BJ (cell line): ENCODE measurements at regions not wholly inside any gene's neighbourhood (a gene's known extent, or its start where the extent isn't known, plus 50 kb on each side); places are given as distances from the start of the nearest gene placed in this dataset.

Source experiments
- CTCF ChIA-PET: fragments of 350-600 bp; formaldehyde crosslinking; extraction: SDS; loops from one replicate; lab custom pipeline; 2021; ENCODE audit warnings: antibody characterized with exemption, inconsistent platforms; lab: Yijun Ruan, JAX
- POLR2A ChIA-PET: fragments of 300-600 bp; sonication (Branson Sonifier 250); formaldehyde crosslinking; extraction: SDS; loops from one replicate; lab custom pipeline; 2021; ENCODE audit warnings: antibody characterized with exemption; lab: Charles Lee
- DNase-seq: peaks from one replicate; pipeline ENCODE4 v3.0.0-alpha.2; 2011; ENCODE audit warnings: low read depth
- H3K27me3 ChIP-seq: 2 replicates; pipeline ENCODE4 v1.6.0; 2011; ENCODE audit warnings: low read length; ENCODE audit not compliant: control insufficient read depth, insufficient read depth
- H3K36me3 ChIP-seq: 2 replicates; pipeline ENCODE4 v1.5.1; 2011; ENCODE audit warnings: low read length; ENCODE audit not compliant: control insufficient read depth, insufficient read depth
- H3K4me3 ChIP-seq: 2 replicates; pipeline ENCODE4 v1.5.1; 2011; ENCODE audit warnings: low read depth, mild to moderate bottlenecking, control low read depth, low read length
- CTCF ChIP-seq: IDR thresholded peaks from 2 replicates; pipeline ENCODE4 v1.5.1; 2011; ENCODE audit warnings: low read depth, mild to moderate bottlenecking, control low read depth, inconsistent platforms, low read length, moderate library complexity; ENCODE audit not compliant: insufficient read depth

- ChIA-PET POLR2A (no interaction called here), CTCF (no interaction called here)
- no peak for TF ChIP-seq CTCF
- Histone ChIP-seq H3K4me3 (no peak overlapping the region), H3K27me3 (no peaks in the 10 kb centered on the region), H3K36me3 (no peaks in the 10 kb centered on the region)
- DNase-seq, result no peak
These were observed 309.0 kb downstream of the TFEC start for GRCh38 chr7:115721293-115722217.

DNA sequence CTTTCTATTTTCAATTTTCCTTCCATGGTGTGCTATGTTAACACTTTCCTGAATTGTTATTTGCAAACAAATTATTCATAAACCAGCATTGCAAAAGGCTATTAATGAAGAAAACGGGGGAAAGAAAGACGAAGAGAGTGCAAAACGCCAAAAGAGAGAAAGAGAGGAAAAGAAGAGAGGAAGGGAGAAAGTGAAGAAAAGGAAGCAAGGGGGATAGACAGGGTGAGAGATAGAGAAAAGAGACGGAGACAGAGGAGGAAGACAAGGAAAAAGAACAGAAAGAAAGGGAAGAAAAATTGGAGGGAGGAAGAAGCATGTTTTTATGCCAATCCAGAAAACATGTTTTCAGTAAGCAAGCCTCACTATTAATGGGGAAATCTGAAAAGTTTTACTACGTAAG is 310.6 kb downstream of the TFEC start:
- no peak for TF ChIP-seq CTCF
- H3K27me3 ChIP-seq, result no peaks in the 10 kb centered on the region
- no peaks in the 10 kb centered on the region for H3K36me3 ChIP-seq
- ChIA-PET CTCF (no interaction called here), POLR2A (no interaction called here)
- H3K4me3 ChIP-seq, result no peak overlapping the region
- no peak for DNase-seq

- H3K36me3 ChIP-seq, result no peaks in the 10 kb centered on the region
- no peak overlapping the region for H3K4me3 ChIP-seq
- POLR2A ChIA-PET, result no interaction called here
- DNase-seq, result no peak
- TF ChIP-seq CTCF, result no peak
- H3K27me3 ChIP-seq, result no peaks in the 10 kb centered on the region
- CTCF ChIA-PET, result no interaction called here
These were observed 320.9 kb downstream of the TFEC start for GRCh38 chr7:115709664-115710063.

GRCh38 chr7:115708013-115708341 is 322.6 kb downstream of the TFEC start:
- Histone ChIP-seq H3K36me3 (no peaks in the 10 kb centered on the region), H3K27me3 (no peaks in the 10 kb centered on the region), H3K4me3 (no peak overlapping the region)
- POLR2A ChIA-PET, result no interaction called here
- DNase-seq, result no peak
- TF ChIP-seq CTCF, result no peak
- CTCF ChIA-PET, result interaction anchor here (0.8 to 1.0 kb wide), 2 partner anchors 16 to 844 kb away, joined by 3 read pairs; no protein-coding TSS in a partner anchor

- CTCF ChIA-PET, result interaction anchor here (0.5 to 1.3 kb wide), 7 partner anchors 16 to 1281 kb away, joined by 3 to 4 read pairs (median 3); no protein-coding TSS in a partner anchor
- TF ChIP-seq CTCF, result peak; percentile 45; the same call in 1 of the 2 replicates
- POLR2A ChIA-PET, result no interaction called here
- no peak for DNase-seq
- Histone ChIP-seq H3K27me3 (no peaks in the 10 kb centered on the region), H3K4me3 (no peak overlapping the region), H3K36me3 (no peaks in the 10 kb centered on the region)
These were observed 323.1 kb downstream of the TFEC start for GRCh38 chr7:115707258-115708012.
